GM21619 (cell line): ENCODE measurements at regions not wholly inside any gene's neighbourhood (a gene's known extent, or its start where the extent isn't known, plus 50 kb on each side); places are given as distances from the start of the nearest gene placed in this dataset.

Experiments
- ATAC-seq: cut with Tn5 transposase; IDR thresholded peaks from one replicate; pipeline ENCODE4 v1.9.1; 2021; ENCODE audit not compliant: unreplicated experiment

DNA sequence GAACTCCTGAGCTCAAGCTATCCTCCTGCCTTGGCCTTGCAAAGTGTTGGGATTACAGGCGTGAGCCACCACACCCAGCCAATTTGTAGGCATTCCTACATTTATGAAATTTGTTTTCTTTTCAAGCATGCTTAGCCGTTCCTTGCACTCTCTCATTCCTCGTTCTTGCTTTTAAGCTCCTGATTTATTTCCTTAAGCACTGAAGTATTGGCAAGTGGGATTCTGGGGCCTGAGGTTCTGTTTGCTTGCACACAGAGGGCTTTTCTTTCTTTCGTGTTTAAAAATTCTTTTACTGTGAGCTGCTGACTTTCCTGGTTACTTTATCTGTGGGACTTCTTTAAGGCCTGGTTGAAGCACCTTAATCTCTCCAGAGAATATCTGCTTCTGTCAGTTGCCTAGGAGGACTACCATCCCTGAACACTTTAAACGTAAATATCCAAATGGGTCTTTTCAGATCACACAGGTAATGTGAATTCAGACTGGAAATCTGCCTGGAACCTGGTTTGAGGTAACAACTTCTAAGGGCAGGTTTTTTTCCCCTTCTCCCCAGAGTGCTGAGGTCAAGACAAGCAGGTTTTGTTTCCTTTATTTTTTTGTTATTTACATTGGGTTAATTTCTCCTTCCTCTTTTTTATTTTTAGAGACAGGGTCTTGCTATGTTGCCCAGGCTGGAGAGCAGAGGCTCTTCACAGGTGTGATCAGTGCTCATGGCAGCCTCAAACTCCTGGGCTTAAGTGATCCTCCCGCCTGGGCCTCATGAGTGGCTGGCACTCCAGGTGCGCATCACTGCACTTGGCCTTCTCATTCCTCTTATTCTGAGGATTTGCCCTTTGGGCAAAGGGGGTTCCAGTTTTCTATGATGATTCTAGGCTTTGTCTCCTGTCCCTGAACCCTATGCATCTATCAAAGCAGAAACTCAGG is 102.9 kb downstream of the PFKFB3 start:
- ATAC-seq: no peak

- ATAC-seq: no peak
Measured at GRCh38 chr10:6306917-6307316, 104.2 kb downstream of the PFKFB3 start.

DNA sequence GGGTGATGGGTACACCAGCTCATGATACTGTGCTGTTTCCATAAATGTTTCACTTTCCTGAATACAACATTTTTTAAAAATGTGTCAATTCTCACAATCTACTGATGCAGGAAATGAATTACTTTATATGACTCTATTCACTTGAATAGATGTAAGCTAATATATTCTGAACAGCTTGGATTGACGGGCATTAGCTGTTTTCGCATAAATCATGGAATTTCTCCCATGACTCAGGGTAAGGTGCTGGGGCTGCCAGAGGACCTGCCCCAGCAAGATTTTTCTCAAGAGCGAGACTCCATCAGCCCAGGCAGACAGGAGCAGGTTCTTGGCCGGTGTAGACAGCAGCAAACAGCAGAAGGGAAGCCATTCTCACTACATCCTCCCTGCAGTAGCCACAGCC is 107.1 kb downstream of the PFKFB3 start:
- no peak for ATAC-seq

DNA sequence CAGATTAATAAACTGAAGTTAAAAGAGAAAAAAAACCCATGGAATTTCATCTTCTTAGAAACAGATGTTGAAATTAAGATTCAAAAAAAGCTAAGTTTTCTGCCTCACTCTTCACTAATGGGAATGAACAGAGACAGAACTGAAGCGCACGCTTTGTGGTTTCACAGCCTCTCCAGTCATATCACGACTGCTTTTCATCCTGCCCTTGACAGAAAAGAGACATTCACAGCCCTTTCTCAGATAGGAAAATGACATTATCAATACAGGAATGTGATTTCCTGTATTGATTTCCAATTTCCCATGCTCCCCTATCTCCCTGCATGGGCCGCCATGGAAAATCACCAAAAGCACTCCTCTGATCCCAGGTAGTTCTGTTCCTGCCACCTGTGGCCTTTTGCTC is 108.2 kb downstream of the PFKFB3 start:
- no peak for ATAC-seq

GRCh38 chr10:6311700-6312330 is 109.1 kb downstream of the PFKFB3 start:
- no peak for ATAC-seq

DNA sequence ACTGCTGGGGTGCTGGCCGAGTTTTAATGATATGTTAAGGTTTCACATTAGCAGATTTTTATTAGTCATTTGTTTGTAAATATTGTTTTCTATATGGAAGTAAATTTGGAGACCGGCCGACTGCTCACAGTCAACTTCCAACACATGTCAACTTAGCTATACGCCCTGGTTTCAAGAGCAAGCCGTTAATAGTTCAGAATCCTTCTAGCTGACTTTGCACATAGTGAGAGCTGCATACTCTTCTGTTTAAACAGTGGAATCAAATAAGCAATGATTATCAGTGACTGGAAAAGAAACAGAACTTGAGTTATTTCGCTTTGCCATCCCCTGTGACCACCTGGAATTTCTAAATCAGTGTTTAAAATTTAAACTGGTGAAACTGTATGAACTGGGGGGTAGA is 109.9 kb downstream of the PFKFB3 start:
- no peak for ATAC-seq

DNA sequence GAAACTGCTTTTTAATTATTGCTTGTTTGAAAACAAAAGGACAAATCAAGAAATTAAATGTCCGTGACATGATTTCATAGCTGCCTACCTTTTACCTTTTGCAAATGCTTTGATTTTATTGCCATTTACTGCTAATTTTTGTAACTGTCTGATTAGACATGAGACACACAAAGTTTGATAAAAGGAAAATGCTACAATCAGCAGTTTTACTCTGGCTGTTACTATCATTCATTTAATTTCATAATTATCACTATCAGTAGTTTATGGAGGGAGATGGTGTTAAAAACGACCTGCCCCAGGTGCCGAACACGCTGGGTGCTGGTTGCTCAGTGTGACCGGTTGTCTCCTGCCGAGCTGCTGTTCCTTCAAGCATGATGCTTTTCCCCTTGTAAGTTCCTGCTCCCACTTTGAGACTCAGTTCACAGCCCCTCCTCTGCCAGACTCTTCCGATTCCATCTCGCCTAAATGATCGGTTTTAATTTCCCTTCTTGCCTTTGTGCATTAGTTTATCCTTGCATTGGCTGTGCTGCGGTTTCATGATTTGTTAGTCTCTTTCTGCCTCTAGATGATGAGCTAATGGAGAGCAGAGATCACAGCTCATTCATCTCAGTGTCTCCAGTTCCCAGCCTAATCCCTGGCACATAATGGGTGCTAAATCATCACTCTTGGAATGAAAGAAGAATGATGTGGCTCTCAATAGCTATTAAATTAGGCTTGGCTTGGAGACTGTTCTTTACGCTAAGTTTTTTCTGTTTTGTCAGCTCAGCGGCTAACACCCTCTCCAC is 110.6 kb downstream of the PFKFB3 start:
- no peak for ATAC-seq

DNA sequence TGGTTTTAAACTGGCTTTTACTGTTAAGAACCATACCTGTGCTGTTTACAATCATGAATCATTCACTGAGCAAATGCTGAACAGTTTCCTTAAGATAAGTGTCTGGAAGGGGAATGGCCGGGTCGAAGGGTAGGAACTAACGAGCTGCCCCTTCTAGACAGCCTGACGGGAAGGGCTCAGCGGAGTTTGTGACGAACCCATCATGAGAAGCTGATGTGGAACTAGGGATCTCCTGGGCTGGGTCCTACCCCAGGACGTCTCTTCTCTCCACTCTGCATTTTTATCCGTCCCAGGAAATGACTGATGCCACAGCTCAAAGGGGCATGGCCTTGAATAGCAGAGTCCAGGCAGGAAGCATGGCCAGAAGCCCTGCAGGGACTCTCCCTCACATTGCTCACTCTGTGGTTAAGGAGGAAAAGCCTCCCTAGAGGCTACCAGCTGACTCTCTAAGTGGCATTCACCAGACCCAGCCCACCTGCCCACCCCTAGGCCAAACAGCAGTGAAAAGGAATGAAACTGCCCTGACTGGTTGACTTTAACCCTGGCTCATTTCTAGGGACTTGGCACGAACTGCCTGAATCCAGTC is 112.0 kb downstream of the PFKFB3 start:
- no peak for ATAC-seq

DNA sequence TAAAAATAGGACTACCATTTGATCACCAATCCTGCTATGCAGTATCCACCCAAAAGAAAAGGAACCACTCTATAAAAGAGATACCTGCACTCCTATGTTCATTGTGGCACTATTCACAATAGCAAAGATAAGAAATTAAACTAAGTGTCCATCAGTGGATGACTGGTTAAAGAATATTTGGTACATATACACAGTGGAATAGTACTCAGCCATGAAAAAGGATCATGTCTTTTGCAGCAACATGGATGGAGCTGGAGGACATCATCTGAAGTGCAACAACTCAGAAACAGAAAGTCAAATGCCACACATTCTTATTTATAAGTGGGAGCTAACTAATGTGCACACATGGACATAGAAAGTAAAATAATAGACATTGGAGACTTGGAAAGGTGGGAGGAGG is 116.4 kb downstream of the PFKFB3 start:
- no peak for ATAC-seq

DNA sequence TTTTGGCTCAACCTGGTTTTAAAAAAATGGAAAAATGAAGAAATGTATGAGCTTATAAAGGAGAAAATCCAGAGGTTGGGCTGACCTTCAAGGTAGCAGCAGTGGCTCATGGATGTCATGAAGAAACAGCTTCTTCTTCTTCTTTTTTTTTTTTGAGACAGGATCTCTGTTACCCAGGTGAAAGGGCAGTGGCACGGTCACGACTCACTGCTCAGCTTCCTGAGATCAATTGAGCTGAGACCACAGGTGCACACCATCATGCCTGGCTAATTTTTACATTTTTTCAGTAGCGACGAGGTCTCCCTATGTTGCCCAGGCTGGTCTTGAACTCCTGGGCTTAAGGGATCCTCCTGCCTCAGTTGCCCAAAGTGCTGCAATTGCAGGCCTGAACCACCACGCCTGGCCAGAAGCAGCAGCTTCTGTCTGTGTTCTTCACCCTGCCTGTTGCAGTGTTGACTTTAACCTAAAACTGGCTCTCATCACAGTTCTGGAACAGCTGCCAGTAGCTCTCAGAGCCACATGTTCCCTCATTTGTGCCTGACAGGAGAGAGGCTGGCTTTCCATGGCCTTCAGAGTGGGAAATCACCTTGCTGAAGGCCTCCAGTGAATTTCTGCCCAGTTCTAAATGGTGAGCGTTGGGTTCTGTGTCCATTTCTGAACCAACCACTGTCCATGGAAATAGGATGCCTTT is 117.7 kb downstream of the PFKFB3 start:
- ATAC-seq: no peak

DNA sequence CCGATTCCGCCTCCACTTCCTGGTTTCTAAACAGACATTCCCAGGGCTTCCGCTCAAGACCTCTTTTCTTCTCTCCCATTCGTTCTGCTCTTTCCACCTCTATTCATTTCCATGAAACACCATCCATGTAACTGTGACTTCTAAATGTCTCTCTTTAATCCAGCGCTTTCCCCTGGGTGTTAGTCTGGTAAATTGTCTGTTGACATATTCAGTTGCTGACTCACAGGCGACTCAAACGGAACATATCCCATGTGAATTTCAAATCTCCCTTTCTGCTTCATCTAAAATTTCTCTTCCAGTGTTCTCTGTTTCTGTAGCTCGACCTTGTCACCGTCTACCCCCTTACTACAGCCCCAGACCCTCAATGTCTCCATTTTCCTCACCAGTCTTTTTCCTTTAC is 119.1 kb downstream of the PFKFB3 start:
- ATAC-seq: no peak

DNA sequence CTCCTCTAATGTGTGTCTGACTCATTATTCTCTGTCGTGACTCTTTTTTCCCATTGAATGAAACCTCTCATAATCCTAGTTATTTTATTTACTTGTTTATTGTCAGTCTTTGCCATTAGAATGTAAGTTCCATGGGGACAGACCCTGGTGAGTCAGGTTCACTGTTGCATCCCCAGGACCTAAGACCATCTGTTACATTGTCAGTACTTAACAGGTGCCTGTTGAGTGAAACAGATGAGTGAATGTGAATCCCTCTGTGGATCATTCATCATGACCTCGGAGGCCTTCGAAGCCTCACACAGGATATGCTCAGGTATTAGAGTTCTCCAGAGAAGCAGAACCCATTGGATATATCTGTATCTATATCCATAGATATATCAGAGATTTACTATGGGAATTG is 120.1 kb downstream of the PFKFB3 start:
- no peak for ATAC-seq

DNA sequence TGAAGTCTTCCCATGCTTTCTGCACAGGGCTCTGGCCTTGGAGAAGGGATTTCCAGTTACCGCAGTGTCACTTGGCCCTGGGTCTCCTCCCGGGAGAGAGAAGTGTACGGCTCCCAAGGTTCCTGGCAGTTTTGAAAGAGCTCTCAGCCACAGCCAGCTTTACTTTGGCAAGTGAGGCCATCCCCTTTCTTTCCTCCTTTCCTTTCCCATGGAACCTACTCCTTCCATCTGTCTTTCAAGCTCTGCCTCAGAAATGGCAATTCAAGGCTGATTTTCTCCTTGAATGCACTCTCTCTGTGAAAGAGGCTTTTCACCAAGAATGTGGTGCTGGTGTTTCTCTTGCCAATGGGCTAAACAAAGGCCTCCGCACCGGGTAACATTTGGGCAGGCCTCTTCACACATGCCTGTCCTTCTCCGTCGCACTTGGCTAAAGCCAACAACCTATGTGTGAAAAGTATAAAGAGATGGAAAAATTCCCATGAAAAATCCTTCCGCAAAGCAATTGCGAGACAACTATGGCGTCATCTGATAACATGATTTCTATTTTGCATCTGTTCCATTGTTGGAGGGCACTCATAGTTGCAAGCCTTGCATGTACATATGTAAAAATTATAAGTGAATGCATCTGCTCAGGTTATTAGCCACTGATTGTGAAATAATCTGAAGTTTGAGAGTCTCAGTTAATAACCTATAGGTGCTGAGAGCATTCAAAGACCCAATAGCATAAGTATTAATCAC is 125.4 kb downstream of the PFKFB3 start:
- no peak for ATAC-seq

GRCh38 chr10:6328699-6329423 is 126.1 kb downstream of the PFKFB3 start:
- no peak for ATAC-seq

DNA sequence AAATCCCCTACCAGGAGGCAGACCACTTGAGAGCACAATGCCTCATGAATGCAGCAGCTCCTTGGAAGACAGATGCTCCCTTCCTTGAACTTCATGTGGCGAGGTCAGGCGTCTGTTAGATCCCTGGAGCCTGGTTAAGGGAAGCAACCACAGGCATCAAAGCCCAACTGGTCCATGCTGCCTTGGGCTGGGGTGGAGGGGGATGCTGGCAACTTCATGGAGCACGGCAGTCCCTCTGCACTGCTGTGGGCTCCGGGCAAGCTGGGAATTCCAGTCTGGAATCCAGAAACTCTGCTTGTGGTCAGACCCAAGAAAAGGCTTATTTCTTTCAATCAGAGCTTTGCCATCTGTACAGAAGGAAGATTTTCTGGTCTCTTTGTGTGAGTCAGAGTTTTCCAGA is 130.4 kb downstream of the PFKFB3 start:
- ATAC-seq: no peak

DNA sequence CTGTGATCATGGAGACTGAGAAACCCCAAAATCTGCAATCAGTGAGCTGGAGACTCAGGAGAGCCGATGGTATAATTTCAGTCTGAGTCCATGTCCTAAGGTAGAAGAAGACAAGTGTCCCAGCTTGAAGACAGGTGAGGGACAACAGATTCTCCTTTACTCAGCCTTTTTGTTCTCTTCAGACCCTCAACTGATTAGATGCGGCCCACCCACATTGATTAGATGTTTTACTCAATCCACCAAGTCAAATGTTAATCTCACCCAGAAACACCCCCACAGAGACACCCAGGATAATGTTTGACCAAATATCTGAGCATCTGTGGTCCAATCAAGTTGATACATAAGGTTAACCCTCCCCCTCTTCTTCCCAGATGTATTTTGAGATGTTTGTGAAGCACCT is 131.2 kb downstream of the PFKFB3 start:
- no peak for ATAC-seq

DNA sequence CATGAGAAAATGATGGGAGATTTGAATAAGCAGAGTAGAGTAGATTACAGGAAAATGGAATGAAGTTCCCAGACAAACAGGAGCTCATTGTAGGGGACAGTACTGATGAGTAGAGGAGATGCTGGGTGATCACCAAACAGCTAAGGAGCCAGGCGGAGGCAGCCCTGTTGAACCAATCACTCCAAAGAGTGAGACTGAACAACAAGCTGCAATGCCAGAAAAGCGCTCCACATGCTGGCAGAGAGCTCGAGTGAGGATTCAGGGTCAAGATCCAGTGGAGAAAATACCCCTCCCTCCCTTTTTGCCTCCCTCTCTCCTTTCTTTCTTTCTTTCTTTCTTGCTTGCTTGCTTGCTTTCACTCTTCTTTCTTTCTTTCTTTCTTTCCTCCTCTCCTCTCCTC is 133.3 kb downstream of the PFKFB3 start:
- ATAC-seq: no peak

DNA sequence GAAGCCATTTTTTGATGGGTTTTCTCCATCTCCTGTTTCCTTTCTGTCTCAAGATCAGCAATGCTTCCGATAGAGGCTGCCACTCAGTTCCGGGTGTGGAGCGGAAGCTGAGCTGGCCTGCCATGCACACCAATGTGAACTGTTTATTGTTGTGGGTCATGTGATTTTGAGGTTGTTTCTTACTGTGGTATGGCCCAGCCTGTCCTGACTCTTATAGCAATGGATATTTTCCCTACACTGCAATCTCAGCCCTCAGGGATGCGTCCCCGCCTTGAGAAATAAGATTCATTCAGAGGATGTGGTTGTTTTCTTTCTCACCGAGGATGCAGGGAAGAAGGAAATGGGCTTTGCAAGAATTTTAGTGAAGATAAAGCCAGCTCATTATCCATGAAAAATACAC is 134.7 kb downstream of the PFKFB3 start:
- ATAC-seq: no peak

DNA sequence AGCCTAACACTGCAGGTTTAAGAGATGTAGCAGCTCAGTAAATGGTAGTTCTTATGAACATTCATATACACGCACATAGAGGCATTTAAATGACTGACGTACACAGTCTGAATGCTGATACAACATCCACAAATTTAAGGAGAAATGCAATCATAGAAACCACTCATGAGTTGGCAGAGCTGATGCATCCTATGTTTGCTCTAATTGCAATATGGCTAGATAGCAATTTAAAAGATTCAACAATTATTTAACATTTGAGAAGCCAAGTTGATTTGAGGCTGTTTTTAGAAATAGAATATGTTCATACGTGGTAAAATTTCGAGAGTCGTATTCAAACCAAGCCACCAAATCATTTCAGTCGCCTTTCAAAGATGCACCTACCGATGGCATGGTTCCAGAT is 135.6 kb downstream of the PFKFB3 start:
- no peak for ATAC-seq

DNA sequence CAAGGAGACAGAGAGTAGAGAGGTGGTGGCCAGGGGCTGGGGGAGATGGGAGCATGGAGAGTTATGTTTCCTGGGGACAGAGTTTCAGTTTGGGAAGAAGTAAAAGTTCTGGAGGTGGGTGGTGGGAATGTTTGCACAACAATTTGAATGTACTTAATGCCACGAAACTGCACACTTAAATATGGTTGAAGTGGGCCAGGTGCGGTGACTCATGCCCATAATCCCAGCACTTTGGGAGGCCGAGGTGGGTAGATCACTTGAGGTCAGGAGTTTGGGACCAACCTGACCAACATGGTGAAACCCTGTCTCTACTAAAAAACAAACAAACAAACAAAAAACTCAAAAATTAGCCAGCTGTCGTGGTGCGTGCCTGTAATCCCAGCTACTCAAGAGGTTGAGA is 137.2 kb downstream of the PFKFB3 start:
- no peak for ATAC-seq
